Neural cell (in vitro differentiated cells): ENCODE measurements at regions not wholly inside any gene's neighbourhood (a gene's known extent, or its start where the extent isn't known, plus 50 kb on each side); places are given as distances from the start of the nearest gene placed in this dataset.

Source experiments
- CTCF ChIP-seq: fragments of 450-650 bp; IDR thresholded peaks from 2 replicates; pipeline ENCODE4 v1.5.1; 2014; ENCODE audit warnings: antibody characterized with exemption, mild to moderate bottlenecking, moderate library complexity; ENCODE audit not compliant: poor library complexity, severe bottlenecking
- EP300 ChIP-seq: fragments of 450-650 bp; conservative IDR thresholded peaks from 2 replicates; pipeline ENCODE4 v1.6.1; 2014; ENCODE audit warnings: antibody characterized with exemption, mild to moderate bottlenecking, moderate library complexity; ENCODE audit not compliant: poor library complexity, severe bottlenecking
- EZH2 ChIP-seq: fragments of 200-600, 300-800 bp; shearing (Covaris generic), sonication (generic); IDR thresholded peaks from 2 replicates; pipeline ENCODE4 v1.6.1; 2014; ENCODE audit warnings: antibody characterized with exemption, low read length, borderline replicate concordance, mild to moderate bottlenecking; ENCODE audit not compliant: insufficient read depth, poor library complexity, severe bottlenecking
- MXI1 ChIP-seq: fragments of 450-650 bp; conservative IDR thresholded peaks from 2 replicates; pipeline ENCODE4 v1.6.1; 2014; ENCODE audit warnings: antibody characterized with exemption, mild to moderate bottlenecking; ENCODE audit not compliant: poor library complexity, severe bottlenecking
- POLR2AphosphoS5 ChIP-seq: IDR thresholded peaks from 2 replicates; pipeline ENCODE4 v1.6.1; 2012
- RAD21 ChIP-seq: fragments of 450-650 bp; conservative IDR thresholded peaks from 2 replicates; pipeline ENCODE4 v1.6.1; 2014; ENCODE audit warnings: antibody characterized with exemption, mild to moderate bottlenecking, moderate library complexity
- REST ChIP-seq: IDR thresholded peaks from 2 replicates; pipeline ENCODE4 v1.6.1; 2012; ENCODE audit warnings: borderline replicate concordance
- TAF1 ChIP-seq: IDR thresholded peaks from 2 replicates; pipeline ENCODE4 v1.6.1; 2012; ENCODE audit warnings: low read depth

- TF ChIP-seq CTCF: no peak
- TF ChIP-seq EZH2: no peak
- no peak for TF ChIP-seq RAD21
- TF ChIP-seq REST: no peak
- no peak for TF ChIP-seq EP300
- no peak for TF ChIP-seq TAF1
- TF ChIP-seq MXI1: no peak
- no peak for TF ChIP-seq POLR2AphosphoS5
Measured at GRCh38 chr4:174053895-174054294, 229.6 kb downstream of the FBXO8 start.
